GM12878 (cell line): ENCODE measurements at regions not wholly inside any gene's neighbourhood (a gene's known extent, or its start where the extent isn't known, plus 50 kb on each side); places are given as distances from the start of the nearest gene placed in this dataset.

ENCODE experiments used
- ATAC-seq: fragments of 200-7000 bp; cut with Tn5 transposase; 3 replicates; pipeline ENCODE4 v1.9.1; 2020; ENCODE audit warnings: mild to moderate bottlenecking, moderate library complexity
- BruUV-seq: library from RNA; stranded (reverse); fragments of 400-500 nt; replicated peaks from 2 replicates; lab custom pipeline; 2021; lab: Mats Ljungman, UMichigan
- CTCF ChIA-PET: fragments of 300-600 bp; sonication (Branson Sonifier 250); formaldehyde crosslinking; extraction: SDS; loops from one replicate; lab custom pipeline; 2021; ENCODE audit warnings: inconsistent platforms; lab: Yijun Ruan, JAX
- POLR2A ChIA-PET: fragments of 350-600 bp; formaldehyde crosslinking; extraction: SDS; loops from one replicate; lab custom pipeline; 2021; ENCODE audit warnings: inconsistent platforms; lab: Charles Lee
- RAD21 ChIA-PET: fragments of 300-600 bp; sonication (Branson Sonifier 250); formaldehyde crosslinking; loops from one replicate; lab custom pipeline; 2023; ENCODE audit warnings: antibody characterized with exemption; ENCODE audit not compliant: unreplicated experiment; lab: Charles Lee
- SMC1A ChIA-PET: fragments of 300-600 bp; sonication (Branson Sonifier 250); formaldehyde crosslinking; loops from one replicate; lab custom pipeline; 2023; ENCODE audit not compliant: unreplicated experiment, uncharacterized antibody; lab: Charles Lee
- DNase-seq: peaks from one replicate; pipeline ENCODE4 v3.0.0-alpha.2; 2011; ENCODE audit warnings: low read depth, low spot score
- FAIRE-seq: peaks from 3 replicates; lab custom pipeline; 2011; peaks lifted over from hg19 to GRCh38; lab: Jason Lieb, UNC
- H2AFZ ChIP-seq: 2 replicates; pipeline ENCODE4 v1.6.0; 2011; ENCODE audit warnings: low read depth, low read length, control low read depth; ENCODE audit not compliant: control insufficient read depth
- H3K27ac ChIP-seq: 2 replicates; pipeline ENCODE4 v1.5.1; 2011; ENCODE audit warnings: control low read depth; ENCODE audit not compliant: control insufficient read depth, insufficient read depth
- H3K27me3 ChIP-seq, 2 experiments: replicated peaks in 1 of 2; 2 replicates each; pipeline versions ENCODE4 v1.6.0 to v1.6.1; 2011; ENCODE audit warnings: low read length in 1 of 2; ENCODE audit not compliant: control insufficient read depth in 2 of 2, insufficient read depth in 2 of 2
- H3K36me3 ChIP-seq, 2 experiments: 2 replicates each; pipeline ENCODE4 v1.5.1; 2011; ENCODE audit warnings: low read length in 1 of 2; ENCODE audit not compliant: control insufficient read depth in 2 of 2, insufficient read depth in 2 of 2
- H3K4me1 ChIP-seq: 2 replicates; pipeline ENCODE4 v1.6.1; 2011; ENCODE audit warnings: mild to moderate bottlenecking, low read length, moderate library complexity, mixed read lengths; ENCODE audit not compliant: control insufficient read depth, insufficient read depth
- H3K4me2 ChIP-seq: 2 replicates; pipeline ENCODE4 v1.6.0; 2011; ENCODE audit warnings: control low read depth; ENCODE audit not compliant: control insufficient read depth, insufficient read depth
- H3K4me3 ChIP-seq: fragments of 200-600 bp; sonication (generic); 2 replicates; pipeline ENCODE4 v1.5.1; 2016
- H3K79me2 ChIP-seq: 2 replicates; pipeline ENCODE4 v1.6.0; 2011; ENCODE audit warnings: low read length; ENCODE audit not compliant: control insufficient read depth, insufficient read depth
- H3K9ac ChIP-seq: 2 replicates; pipeline ENCODE4 v1.8.0; 2011; ENCODE audit warnings: low read length, control low read depth, mixed read lengths; ENCODE audit not compliant: control insufficient read depth, insufficient read depth
- H3K9me3 ChIP-seq: replicated peaks from 3 replicates; pipeline ENCODE4 v1.5.1; 2011; ENCODE audit warnings: mild to moderate bottlenecking, low read length; ENCODE audit not compliant: control insufficient read depth, insufficient read depth
- H4K20me1 ChIP-seq: 2 replicates; pipeline ENCODE4 v1.6.0; 2011; ENCODE audit not compliant: control insufficient read depth, insufficient read depth
- BHLHE40 ChIP-seq, 2 experiments: fragments of 450-650 bp in 1 of 2; IDR thresholded peaks; 2 replicates each; pipeline ENCODE4 v1.6.1; 2011 to 2017; ENCODE audit warnings: low read depth in 2 of 2, borderline replicate concordance in 1 of 2, improper control_type of control experiment in 1 of 2, low read length in 1 of 2, mild to moderate bottlenecking in 1 of 2
- CBX5 ChIP-seq: sonication (generic); IDR thresholded peaks from 2 replicates; pipeline ENCODE4 v1.6.1; 2016; ENCODE audit warnings: low read depth, moderate library complexity, mild to moderate bottlenecking, inconsistent platforms
- CEBPB ChIP-seq, 2 experiments: fragments of 150-350 bp in 1 of 2; IDR thresholded peaks; 2 replicates each; pipeline ENCODE4 v1.6.1; 2012 to 2014; ENCODE audit warnings: low read depth in 2 of 2, low read length in 2 of 2, borderline replicate concordance in 1 of 2, inconsistent platforms in 1 of 2
- CHD2 ChIP-seq: IDR thresholded peaks from 2 replicates; pipeline ENCODE4 v1.6.1; 2011; ENCODE audit warnings: low read depth, low read length, improper control_type of control experiment, borderline replicate concordance
- E2F4 ChIP-seq: IDR thresholded peaks from 2 replicates; pipeline ENCODE4 v1.6.1; 2012; ENCODE audit warnings: low read depth, low read length, improper control_type of control experiment
- ESRRA ChIP-seq: IDR thresholded peaks from 2 replicates; pipeline ENCODE4 v1.6.1; 2012; ENCODE audit warnings: mild to moderate bottlenecking, low read length, improper control_type of control experiment
- EZH2 ChIP-seq: IDR thresholded peaks from 2 replicates; pipeline ENCODE4 v1.6.1; 2012; ENCODE audit warnings: low read depth, mild to moderate bottlenecking, control low read depth, inconsistent platforms, low read length, borderline replicate concordance; ENCODE audit not compliant: control insufficient read depth
- GATAD2B ChIP-seq: fragments of 450-650 bp; conservative IDR thresholded peaks from 2 replicates; pipeline ENCODE4 v1.6.1; 2017; ENCODE audit warnings: low read depth, mild to moderate bottlenecking, moderate library complexity
- HDGF ChIP-seq: fragments of 450-650 bp; IDR thresholded peaks from 2 replicates; pipeline ENCODE4 v1.6.1; 2016; ENCODE audit warnings: antibody characterized with exemption
- PAX5 ChIP-seq: IDR thresholded peaks from 2 replicates; pipeline ENCODE4 v1.6.1; 2011; ENCODE audit warnings: low read depth, low read length, borderline replicate concordance
- PML ChIP-seq: IDR thresholded peaks from 2 replicates; pipeline ENCODE4 v1.6.1; 2012; ENCODE audit warnings: low read length, inconsistent platforms
- RBBP5 ChIP-seq: fragments of 200-600 bp; sonication (generic); conservative IDR thresholded peaks from 2 replicates; pipeline ENCODE4 v1.6.1; 2016
- USF1 ChIP-seq: IDR thresholded peaks from 2 replicates; pipeline ENCODE4 v1.6.1; 2011; ENCODE audit warnings: borderline replicate concordance, low read depth, mild to moderate bottlenecking, moderate library complexity, mixed read lengths, low read length; ENCODE audit not compliant: insufficient read depth; ENCODE audit errors: extremely low read length
- ZNF274 ChIP-seq: IDR thresholded peaks from one replicate; pipeline ENCODE4 v1.8.0; 2011; ENCODE audit not compliant: insufficient read length, insufficient read depth
- WGBS: methylation state at CpG from one replicate; pipeline ENCODE4 v1.1.6; 2016; ENCODE audit warnings: low lambda C conversion rate; ENCODE audit not compliant: insufficient replicate concordance, insufficient coverage; ENCODE audit errors: missing lambda C conversion rate; 5-methylcytosine and 5-hydroxymethylcytosine counted together
- in situ Hi-C: fragments of 300-500 bp; cut with MboI; formaldehyde crosslinking; loops from 9 replicates; pipeline ENCODE4 v1.14.3; 2018; ENCODE audit warnings: mixed read lengths
- intact Hi-C: fragments of 100-400 bp; cut with micrococcal nuclease; formaldehyde crosslinking; loops from one replicate; pipeline ENCODE4 v1.14.2; 2022; ENCODE audit not compliant: unreplicated experiment
- TF ChIP-seq, protein P1 (sequence below): IDR thresholded peaks from 2 replicates; pipeline ENCODE4 v1.6.1; 2011; ENCODE audit warnings: low read depth, mild to moderate bottlenecking, low read length, moderate library complexity, borderline replicate concordance; ENCODE audit errors: extremely low read depth
- TF ChIP-seq, protein P2 (sequence below): IDR thresholded peaks from 2 replicates; pipeline ENCODE4 v1.6.1; 2012; ENCODE audit warnings: low read length, inconsistent platforms
- TF ChIP-seq, protein P3 (sequence below): fragments of 450-650 bp; IDR thresholded peaks from 2 replicates; pipeline ENCODE4 v1.6.1; 2017; ENCODE audit warnings: mild to moderate bottlenecking, moderate library complexity

GRCh38 chr1:157235307-157235706 lies 97.1 kb upstream of the ETV3 start:
- no peak overlapping the region for H3K4me3 ChIP-seq
- ATAC-seq (no peak), DNase-seq (no peak), FAIRE-seq (no peak)
- no peaks in the 10 kb centered on the region; the same call in 2 of the 3 replicates for H3K9me3 ChIP-seq
- no peak overlapping the region for H3K27ac ChIP-seq
- 55% methylated on average over 4 of the region's 4 CpGs for WGBS
- no peaks in the 10 kb centered on the region for H3K4me1 ChIP-seq
- H3K79me2 ChIP-seq = no peaks in the 10 kb centered on the region
- no peaks in the 10 kb centered on the region for H4K20me1 ChIP-seq
- intact Hi-C loops = no loop called here
- no peak overlapping the region for H3K9ac ChIP-seq
- H2AFZ ChIP-seq = no peak overlapping the region
- CTCF ChIA-PET = interaction anchor here (1.4 kb wide), 1 partner anchor 64 kb away, joined by 4 read pairs; no protein-coding TSS in a partner anchor
- POLR2A ChIA-PET = no interaction called here
- H3K27me3 ChIP-seq = peaks cover 0 to 4% of the 10 kb centered on the region in 2 experiments; a peak in 1 of 4 replicates
- H3K36me3 ChIP-seq = no peaks in the 10 kb centered on the region
- SMC1A ChIA-PET = interaction anchor here (1.0 to 1.8 kb wide), 4 partner anchors 9 to 72 kb away, joined by 3 to 5 read pairs (median 4); no protein-coding TSS in a partner anchor
- BruUV-seq = no TSS peak
- RAD21 ChIA-PET = interaction anchor here (0.8 kb wide), 1 partner anchor 74 kb away, joined by 3 read pairs; no protein-coding TSS in a partner anchor
- in situ Hi-C loops = no loop called here
- H3K4me2 ChIP-seq = no peak overlapping the region
- TF ChIP-seq, protein P1, sequence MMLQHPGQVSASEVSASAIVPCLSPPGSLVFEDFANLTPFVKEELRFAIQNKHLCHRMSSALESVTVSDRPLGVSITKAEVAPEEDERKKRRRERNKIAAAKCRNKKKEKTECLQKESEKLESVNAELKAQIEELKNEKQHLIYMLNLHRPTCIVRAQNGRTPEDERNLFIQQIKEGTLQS = no peak
- TF ChIP-seq, protein P2, sequence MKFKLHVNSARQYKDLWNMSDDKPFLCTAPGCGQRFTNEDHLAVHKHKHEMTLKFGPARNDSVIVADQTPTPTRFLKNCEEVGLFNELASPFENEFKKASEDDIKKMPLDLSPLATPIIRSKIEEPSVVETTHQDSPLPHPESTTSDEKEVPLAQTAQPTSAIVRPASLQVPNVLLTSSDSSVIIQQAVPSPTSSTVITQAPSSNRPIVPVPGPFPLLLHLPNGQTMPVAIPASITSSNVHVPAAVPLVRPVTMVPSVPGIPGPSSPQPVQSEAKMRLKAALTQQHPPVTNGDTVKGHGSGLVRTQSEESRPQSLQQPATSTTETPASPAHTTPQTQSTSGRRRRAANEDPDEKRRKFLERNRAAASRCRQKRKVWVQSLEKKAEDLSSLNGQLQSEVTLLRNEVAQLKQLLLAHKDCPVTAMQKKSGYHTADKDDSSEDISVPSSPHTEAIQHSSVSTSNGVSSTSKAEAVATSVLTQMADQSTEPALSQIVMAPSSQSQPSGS = no peak
- TF ChIP-seq GATAD2B (no peak), PML (no peak), CEBPB (IDR thresholded peaks at IDR 0.05; ENCODE audit: borderline replicate concordance in 1 of 2, low read depth in 2 of 2, low read length in 2 of 2) (no peak), HDGF (no peak), ESRRA (no peak), EZH2 (no peak), USF1 (no peak), RBBP5 (no peak), PAX5 (no peak), CBX5 (no peak), CHD2 (no peak), E2F4 (no peak), ZNF274 (no peak), BHLHE40 (IDR thresholded peaks at IDR 0.05; ENCODE audit: borderline replicate concordance in 1 of 2, low read depth in 2 of 2, low read length in 1 of 2) (no peak)
- TF ChIP-seq, protein P3, sequence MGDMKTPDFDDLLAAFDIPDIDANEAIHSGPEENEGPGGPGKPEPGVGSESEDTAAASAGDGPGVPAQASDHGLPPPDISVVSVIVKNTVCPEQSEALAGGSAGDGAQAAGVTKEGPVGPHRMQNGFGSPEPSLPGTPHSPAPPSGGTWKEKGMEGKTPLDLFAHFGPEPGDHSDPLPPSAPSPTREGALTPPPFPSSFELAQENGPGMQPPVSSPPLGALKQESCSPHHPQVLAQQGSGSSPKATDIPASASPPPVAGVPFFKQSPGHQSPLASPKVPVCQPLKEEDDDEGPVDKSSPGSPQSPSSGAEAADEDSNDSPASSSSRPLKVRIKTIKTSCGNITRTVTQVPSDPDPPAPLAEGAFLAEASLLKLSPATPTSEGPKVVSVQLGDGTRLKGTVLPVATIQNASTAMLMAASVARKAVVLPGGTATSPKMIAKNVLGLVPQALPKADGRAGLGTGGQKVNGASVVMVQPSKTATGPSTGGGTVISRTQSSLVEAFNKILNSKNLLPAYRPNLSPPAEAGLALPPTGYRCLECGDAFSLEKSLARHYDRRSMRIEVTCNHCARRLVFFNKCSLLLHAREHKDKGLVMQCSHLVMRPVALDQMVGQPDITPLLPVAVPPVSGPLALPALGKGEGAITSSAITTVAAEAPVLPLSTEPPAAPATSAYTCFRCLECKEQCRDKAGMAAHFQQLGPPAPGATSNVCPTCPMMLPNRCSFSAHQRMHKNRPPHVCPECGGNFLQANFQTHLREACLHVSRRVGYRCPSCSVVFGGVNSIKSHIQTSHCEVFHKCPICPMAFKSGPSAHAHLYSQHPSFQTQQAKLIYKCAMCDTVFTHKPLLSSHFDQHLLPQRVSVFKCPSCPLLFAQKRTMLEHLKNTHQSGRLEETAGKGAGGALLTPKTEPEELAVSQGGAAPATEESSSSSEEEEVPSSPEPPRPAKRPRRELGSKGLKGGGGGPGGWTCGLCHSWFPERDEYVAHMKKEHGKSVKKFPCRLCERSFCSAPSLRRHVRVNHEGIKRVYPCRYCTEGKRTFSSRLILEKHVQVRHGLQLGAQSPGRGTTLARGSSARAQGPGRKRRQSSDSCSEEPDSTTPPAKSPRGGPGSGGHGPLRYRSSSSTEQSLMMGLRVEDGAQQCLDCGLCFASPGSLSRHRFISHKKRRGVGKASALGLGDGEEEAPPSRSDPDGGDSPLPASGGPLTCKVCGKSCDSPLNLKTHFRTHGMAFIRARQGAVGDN = no peak
